ENCODE measurements at regions not wholly inside any gene's neighbourhood (a gene's known extent, or its start where the extent isn't known, plus 50 kb on each side); places are given as distances from the start of the nearest gene placed in this dataset.
"Not testable (repeated sequence)": the region's sequence is repeated elsewhere in the genome, so short reads cannot be mapped to it uniquely, and the experiment has no call there.

DNA sequence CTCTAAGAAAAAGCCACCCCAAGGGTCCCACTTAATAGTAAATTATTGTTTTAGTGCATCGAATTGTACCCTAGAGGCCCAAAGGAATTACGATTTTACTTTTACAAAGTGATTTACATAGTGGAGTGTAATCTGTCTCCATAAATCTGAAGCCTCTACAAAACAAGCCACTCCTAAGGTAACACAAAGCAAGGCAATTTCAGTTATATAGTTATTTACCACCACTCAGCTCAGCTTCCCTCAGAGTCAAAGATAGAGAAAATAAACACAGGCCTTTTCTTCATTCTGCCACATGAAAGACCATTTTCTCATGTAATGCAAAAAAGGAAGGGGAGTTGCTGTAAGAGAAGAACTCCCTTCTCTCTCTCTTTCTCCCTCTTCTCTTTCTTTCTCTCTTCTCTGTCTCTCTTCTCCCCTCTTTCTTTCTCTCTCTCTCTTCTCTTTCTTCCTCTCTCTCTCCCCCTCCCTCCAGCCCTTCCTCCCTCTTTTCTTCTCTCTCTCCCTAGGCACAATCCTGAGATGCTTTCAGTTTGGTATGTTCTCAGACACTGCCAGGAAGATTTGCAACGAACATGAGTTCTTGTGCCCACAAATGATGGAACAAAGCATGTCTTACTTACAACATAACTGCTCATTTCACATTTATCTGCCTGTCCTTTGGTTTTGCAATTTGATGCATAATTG, 264.5 kb downstream of the BCL2 start:
- TF ChIP-seq, protein P1, sequence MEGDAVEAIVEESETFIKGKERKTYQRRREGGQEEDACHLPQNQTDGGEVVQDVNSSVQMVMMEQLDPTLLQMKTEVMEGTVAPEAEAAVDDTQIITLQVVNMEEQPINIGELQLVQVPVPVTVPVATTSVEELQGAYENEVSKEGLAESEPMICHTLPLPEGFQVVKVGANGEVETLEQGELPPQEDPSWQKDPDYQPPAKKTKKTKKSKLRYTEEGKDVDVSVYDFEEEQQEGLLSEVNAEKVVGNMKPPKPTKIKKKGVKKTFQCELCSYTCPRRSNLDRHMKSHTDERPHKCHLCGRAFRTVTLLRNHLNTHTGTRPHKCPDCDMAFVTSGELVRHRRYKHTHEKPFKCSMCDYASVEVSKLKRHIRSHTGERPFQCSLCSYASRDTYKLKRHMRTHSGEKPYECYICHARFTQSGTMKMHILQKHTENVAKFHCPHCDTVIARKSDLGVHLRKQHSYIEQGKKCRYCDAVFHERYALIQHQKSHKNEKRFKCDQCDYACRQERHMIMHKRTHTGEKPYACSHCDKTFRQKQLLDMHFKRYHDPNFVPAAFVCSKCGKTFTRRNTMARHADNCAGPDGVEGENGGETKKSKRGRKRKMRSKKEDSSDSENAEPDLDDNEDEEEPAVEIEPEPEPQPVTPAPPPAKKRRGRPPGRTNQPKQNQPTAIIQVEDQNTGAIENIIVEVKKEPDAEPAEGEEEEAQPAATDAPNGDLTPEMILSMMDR (IDR thresholded peaks at IDR 0.05) = no peak

DNA sequence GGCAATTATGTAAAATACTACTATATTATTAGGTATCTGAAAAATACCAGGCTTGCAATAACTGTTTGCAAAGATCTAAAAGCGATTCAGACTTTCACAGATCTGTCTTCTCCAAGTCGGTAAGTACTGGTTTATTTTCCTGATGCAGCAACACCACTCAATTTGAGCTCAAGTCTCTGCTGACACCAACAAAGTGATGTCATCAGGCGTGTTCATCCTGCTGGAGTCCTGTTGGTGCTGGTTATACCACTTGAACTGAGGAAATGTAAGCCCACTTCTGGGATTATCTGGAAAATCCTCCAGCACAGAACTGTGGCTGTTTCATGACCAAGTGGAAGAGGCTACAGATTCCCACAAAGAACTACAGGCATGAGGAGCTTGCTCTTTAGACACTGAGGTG, 267.6 kb downstream of the BCL2 start:
- H3K4me3 ChIP-seq (ENCODE audit: low read depth, low read length) = no peak overlapping the region
- no peaks in the 10 kb centered on the region for H3K36me3 ChIP-seq (ENCODE audit: control insufficient read depth, insufficient read depth, low read length)
- no peaks in the 10 kb centered on the region for H3K4me1 ChIP-seq
- no peak overlapping the region for H2AFZ ChIP-seq
- no peaks in the 10 kb centered on the region for H3K27me3 ChIP-seq (ENCODE audit: control insufficient read depth, insufficient read depth, low read length)
- H3K27ac ChIP-seq = no peak overlapping the region
- TF ChIP-seq, protein P1 (IDR thresholded peaks at IDR 0.05) = no peak
- H3K4me2 ChIP-seq (ENCODE audit: low read length) = no peak overlapping the region
- H3K79me2 ChIP-seq = no peaks in the 10 kb centered on the region
- no peaks in the 10 kb centered on the region for H3K9me3 ChIP-seq (ENCODE audit: control insufficient read depth, low read length)
- no peak overlapping the region for H3K9ac ChIP-seq

More for the DNA sequence above, 264.5 kb downstream of the BCL2 start:
- Histone ChIP-seq H2AFZ (no peak overlapping the region), H3K9me3 (ENCODE audit: control insufficient read depth, low read length) (no peaks in the 10 kb centered on the region), H3K79me2 (no peaks in the 10 kb centered on the region), H3K4me3 (ENCODE audit: low read depth, low read length) (no peak overlapping the region), H3K27ac (no peak overlapping the region), H3K36me3 (ENCODE audit: control insufficient read depth, insufficient read depth, low read length) (no peaks in the 10 kb centered on the region), H3K4me1 (no peaks in the 10 kb centered on the region), H3K4me2 (ENCODE audit: low read length) (no peak overlapping the region), H3K9ac (no peak overlapping the region), H3K27me3 (ENCODE audit: control insufficient read depth, insufficient read depth, low read length) (no peaks in the 10 kb centered on the region)

DNA sequence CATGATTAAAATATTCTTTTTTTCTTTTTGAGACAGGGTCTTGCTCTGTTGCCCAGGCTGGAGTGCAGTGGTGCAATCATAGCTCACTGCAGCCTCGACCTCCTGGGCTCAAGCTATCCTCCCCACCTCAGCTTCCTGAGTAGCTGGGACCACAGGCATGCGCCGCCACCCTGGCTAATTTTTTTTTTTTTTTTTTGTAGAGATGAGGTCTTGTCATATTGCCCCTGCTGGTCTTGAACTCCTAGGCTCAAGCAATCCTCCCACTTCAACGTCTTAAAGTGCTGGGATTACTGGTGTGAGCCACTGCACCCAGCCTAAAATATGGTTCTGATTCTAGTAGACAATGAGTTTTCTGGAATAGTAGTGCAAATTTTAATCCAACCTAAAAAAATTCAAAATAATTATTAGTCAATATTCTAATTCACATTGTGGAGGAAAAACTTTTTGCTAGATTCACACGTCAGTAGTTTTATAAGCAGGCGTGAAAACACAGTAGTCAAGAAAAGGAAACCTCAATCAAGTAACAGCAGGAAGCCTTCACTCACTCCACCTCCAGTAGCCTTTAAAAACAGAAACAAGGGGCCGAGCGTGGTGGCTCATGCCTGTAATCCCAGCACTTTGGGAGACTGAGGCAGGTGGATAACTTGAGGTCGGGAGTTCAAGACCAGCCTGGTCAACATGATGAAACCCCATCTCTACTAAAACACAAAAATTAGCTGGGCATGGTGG, 268.7 kb downstream of the BCL2 start:
- not testable (repeated sequence) for H3K9me3 ChIP-seq (ENCODE audit: control insufficient read depth, low read length); H3K4me2 ChIP-seq (ENCODE audit: low read length); H3K79me2 ChIP-seq; H3K27me3 ChIP-seq (ENCODE audit: control insufficient read depth, insufficient read depth, low read length); H3K4me3 ChIP-seq (ENCODE audit: low read depth, low read length); H3K27ac ChIP-seq; H3K9ac ChIP-seq; H2AFZ ChIP-seq; H3K4me1 ChIP-seq; H3K36me3 ChIP-seq (ENCODE audit: control insufficient read depth, insufficient read depth, low read length)

DNA sequence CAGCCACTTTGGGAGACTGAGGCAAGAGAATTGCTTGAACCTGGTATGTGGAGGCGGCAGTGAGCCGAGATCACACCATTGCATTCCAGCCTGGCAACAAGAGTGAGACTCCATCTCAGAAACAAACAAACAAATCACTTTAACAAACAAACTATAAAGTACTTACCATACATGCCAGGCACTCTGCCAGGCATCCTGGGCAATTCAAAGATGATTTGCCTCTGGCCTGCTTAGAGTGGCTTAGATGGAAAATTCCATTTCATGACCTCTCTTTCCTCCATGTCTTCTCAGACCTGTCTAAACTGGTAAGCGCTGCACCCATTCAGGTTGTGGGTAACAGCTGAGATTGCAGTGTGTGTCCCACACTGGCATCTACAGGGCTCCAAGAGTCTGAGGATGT, 273.2 kb downstream of the BCL2 start:
- H3K36me3 ChIP-seq (ENCODE audit: control insufficient read depth, insufficient read depth, low read length) = no peaks in the 10 kb centered on the region
- H3K27ac ChIP-seq = no peak overlapping the region
- no peak overlapping the region for H2AFZ ChIP-seq
- no peaks in the 10 kb centered on the region for H3K4me1 ChIP-seq
- no peaks in the 10 kb centered on the region for H3K9me3 ChIP-seq (ENCODE audit: control insufficient read depth, low read length)
- TF ChIP-seq, protein P1 (IDR thresholded peaks at IDR 0.05) = no peak
- H3K4me3 ChIP-seq (ENCODE audit: low read depth, low read length) = no peak overlapping the region
- no peak overlapping the region for H3K9ac ChIP-seq
- H3K27me3 ChIP-seq (ENCODE audit: control insufficient read depth, insufficient read depth, low read length) = no peaks in the 10 kb centered on the region
- H3K79me2 ChIP-seq = no peaks in the 10 kb centered on the region
- H3K4me2 ChIP-seq (ENCODE audit: low read length) = no peak overlapping the region

DNA sequence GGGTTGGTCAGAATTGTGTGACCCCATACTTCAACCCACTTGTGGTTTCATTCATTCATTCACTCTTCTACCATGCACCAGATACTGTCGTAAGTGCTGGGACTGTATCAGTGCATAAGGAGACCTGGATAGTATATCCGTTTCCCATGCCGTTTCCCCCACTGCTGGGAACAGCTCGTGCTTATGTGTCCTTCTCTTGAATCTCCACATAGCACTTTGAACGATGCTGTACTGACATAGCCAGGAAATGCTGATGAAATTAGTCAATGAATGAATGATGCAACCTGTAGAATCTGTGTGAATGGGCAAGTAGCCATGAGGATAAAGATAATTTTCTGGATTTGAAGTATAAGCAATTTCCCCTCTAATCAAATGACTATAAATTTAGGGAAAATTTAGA, 276.1 kb downstream of the BCL2 start:
- no peak overlapping the region for H3K4me2 ChIP-seq (ENCODE audit: low read length)

More for the DNA sequence above, 276.1 kb downstream of the BCL2 start:
- H3K4me1 ChIP-seq = no peaks in the 10 kb centered on the region
- no peaks in the 10 kb centered on the region for H3K27me3 ChIP-seq (ENCODE audit: control insufficient read depth, insufficient read depth, low read length)
- TF ChIP-seq, protein P1 (IDR thresholded peaks at IDR 0.05) = no peak
- no peak overlapping the region for H2AFZ ChIP-seq
- H3K36me3 ChIP-seq (ENCODE audit: control insufficient read depth, insufficient read depth, low read length) = no peaks in the 10 kb centered on the region
- H3K79me2 ChIP-seq = no peaks in the 10 kb centered on the region
- H3K9ac ChIP-seq = no peak overlapping the region
- H3K27ac ChIP-seq = no peak overlapping the region
- H3K9me3 ChIP-seq (ENCODE audit: control insufficient read depth, low read length) = no peaks in the 10 kb centered on the region
- no peak overlapping the region for H3K4me3 ChIP-seq (ENCODE audit: low read depth, low read length)

Measured in parathyroid adenoma (tissue), 2 donors.